ENCODE measurements at regions not wholly inside any gene's neighbourhood (a gene's known extent, or its start where the extent isn't known, plus 50 kb on each side); places are given as distances from the start of the nearest gene placed in this dataset.

DNA sequence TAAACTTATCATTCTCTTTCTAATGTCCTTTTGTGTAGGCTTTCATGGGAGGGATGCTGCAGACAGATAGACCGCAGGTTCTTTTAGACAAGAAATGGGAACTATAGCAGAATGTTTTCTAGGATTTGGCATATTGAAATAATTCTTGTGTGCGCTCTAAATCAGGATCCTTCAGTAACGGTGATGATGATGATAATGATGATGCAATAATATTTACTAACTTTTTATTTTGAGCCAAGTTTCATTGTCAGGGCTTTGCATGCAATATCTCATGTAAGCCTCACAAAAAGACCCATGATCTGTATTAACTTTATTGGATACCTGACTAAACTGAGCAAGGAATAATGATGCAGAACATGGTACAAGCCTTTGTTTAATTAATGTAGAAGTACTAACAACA is 280.1 kb downstream of the HAO1 start:
- TF ChIP-seq EP300 (IDR thresholded peaks at IDR 0.05; ENCODE audit: low read depth) (no peak), POLR2A (IDR thresholded peaks at IDR 0.05) (no peak), POLR2AphosphoS5 (IDR thresholded peaks at IDR 0.05) (no peak)
- TF ChIP-seq, protein P1, sequence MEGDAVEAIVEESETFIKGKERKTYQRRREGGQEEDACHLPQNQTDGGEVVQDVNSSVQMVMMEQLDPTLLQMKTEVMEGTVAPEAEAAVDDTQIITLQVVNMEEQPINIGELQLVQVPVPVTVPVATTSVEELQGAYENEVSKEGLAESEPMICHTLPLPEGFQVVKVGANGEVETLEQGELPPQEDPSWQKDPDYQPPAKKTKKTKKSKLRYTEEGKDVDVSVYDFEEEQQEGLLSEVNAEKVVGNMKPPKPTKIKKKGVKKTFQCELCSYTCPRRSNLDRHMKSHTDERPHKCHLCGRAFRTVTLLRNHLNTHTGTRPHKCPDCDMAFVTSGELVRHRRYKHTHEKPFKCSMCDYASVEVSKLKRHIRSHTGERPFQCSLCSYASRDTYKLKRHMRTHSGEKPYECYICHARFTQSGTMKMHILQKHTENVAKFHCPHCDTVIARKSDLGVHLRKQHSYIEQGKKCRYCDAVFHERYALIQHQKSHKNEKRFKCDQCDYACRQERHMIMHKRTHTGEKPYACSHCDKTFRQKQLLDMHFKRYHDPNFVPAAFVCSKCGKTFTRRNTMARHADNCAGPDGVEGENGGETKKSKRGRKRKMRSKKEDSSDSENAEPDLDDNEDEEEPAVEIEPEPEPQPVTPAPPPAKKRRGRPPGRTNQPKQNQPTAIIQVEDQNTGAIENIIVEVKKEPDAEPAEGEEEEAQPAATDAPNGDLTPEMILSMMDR (IDR thresholded peaks at IDR 0.05), result no peak
- H3K9me3 ChIP-seq, result no peaks in the 10 kb centered on the region
- H3K4me1 ChIP-seq, result no peaks in the 10 kb centered on the region
- no peak overlapping the region for H3K27ac ChIP-seq
- no peak overlapping the region for H3K4me3 ChIP-seq
- 84 to 90% methylated on average over 3 of the region's 3 CpGs for WGBS, 2 donors (ENCODE audit: low coverage in 1 of 2)
- no peak for DNase-seq
- intact Hi-C loops (cut with DNase I; ENCODE audit: low total_unique reads), result no loop called here
- in situ Hi-C loops (cut with MboI; ENCODE audit: low pct_ligation_motif_present in 1 of 4, low pct_unique_long_range_greater_than_20kb in 1 of 4, low sequenced_read_pairs in 3 of 4), result no loop called here
- no peaks in the 10 kb centered on the region for H3K36me3 ChIP-seq
- H3K27me3 ChIP-seq, result no peaks in the 10 kb centered on the region

DNA sequence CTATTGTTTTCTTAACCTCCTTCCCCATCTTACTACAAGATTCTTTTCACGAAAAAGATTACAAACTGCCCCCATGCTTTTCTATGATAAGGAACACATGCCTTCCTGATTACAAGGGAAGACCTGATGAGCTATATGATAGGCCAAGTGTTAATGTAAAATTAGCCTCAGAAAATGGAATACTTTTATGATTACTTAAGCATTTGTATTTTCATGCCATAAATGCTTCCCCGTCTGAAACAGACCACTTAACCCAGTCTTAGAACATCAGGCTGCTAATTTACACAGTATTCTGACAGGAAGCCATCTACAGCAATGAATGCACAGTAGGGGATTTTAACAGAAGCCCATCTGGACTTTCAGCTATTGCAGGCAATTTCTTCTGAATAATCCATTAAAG is 274.9 kb downstream of the HAO1 start:
- in situ Hi-C loops (cut with MboI; ENCODE audit: low pct_ligation_motif_present in 1 of 4, low pct_unique_long_range_greater_than_20kb in 1 of 4, low sequenced_read_pairs in 3 of 4), result no loop called here
- no peak for DNase-seq
- Histone ChIP-seq H3K27me3 (no peaks in the 10 kb centered on the region), H3K27ac (no peak overlapping the region), H3K36me3 (no peaks in the 10 kb centered on the region), H3K4me1 (no peaks in the 10 kb centered on the region), H3K4me3 (no peak overlapping the region), H3K9me3 (no peaks in the 10 kb centered on the region)
- 31 to 37% methylated on average over 2 of the region's 2 CpGs for WGBS, 2 donors (ENCODE audit: low coverage in 1 of 2)
- TF ChIP-seq POLR2AphosphoS5 (IDR thresholded peaks at IDR 0.05), result no peak
- no peak for TF ChIP-seq POLR2A (IDR thresholded peaks at IDR 0.05)
- TF ChIP-seq, protein P1 (IDR thresholded peaks at IDR 0.05), result no peak
- intact Hi-C loops (cut with DNase I; ENCODE audit: low total_unique reads), result no loop called here

DNA sequence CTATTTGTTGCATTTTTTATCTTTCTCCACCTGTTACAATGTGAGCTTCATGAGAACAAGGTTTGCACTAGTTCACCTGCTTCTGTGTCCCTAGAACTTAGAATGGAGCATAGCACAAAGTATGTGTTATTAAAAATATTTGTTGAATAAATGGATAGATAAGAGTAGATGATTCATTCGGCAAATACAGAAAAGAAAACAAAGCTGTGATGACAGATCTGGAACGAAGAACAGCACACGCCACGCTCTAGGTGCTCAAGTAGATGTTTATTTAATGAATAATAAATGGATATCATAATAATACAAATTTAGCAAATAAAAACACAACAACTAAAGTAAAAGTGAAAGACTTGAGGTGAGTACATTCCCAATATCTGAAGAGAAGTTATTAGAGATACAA is 273.1 kb downstream of the HAO1 start:
- no peak overlapping the region for H3K27ac ChIP-seq
- H3K9me3 ChIP-seq, result no peaks in the 10 kb centered on the region
- DNase-seq, result no peak
- in situ Hi-C loops (cut with MboI; ENCODE audit: low pct_ligation_motif_present in 1 of 4, low pct_unique_long_range_greater_than_20kb in 1 of 4, low sequenced_read_pairs in 3 of 4), result no loop called here
- no peaks in the 10 kb centered on the region for H3K4me1 ChIP-seq
- H3K36me3 ChIP-seq, result no peaks in the 10 kb centered on the region
- no peaks in the 10 kb centered on the region for H3K27me3 ChIP-seq
- 67% methylated on average over 4 of the region's 4 CpGs for WGBS, 2 donors (ENCODE audit: low coverage in 1 of 2)
- H3K4me3 ChIP-seq, result no peak overlapping the region
- TF ChIP-seq, protein P1 (IDR thresholded peaks at IDR 0.05), result no peak
- no peak for TF ChIP-seq POLR2A (IDR thresholded peaks at IDR 0.05)
- TF ChIP-seq EP300 (IDR thresholded peaks at IDR 0.05; ENCODE audit: low read depth), result no peak
- no peak for TF ChIP-seq POLR2AphosphoS5 (IDR thresholded peaks at IDR 0.05)
- intact Hi-C loops (cut with DNase I; ENCODE audit: low total_unique reads), result no loop called here

DNA sequence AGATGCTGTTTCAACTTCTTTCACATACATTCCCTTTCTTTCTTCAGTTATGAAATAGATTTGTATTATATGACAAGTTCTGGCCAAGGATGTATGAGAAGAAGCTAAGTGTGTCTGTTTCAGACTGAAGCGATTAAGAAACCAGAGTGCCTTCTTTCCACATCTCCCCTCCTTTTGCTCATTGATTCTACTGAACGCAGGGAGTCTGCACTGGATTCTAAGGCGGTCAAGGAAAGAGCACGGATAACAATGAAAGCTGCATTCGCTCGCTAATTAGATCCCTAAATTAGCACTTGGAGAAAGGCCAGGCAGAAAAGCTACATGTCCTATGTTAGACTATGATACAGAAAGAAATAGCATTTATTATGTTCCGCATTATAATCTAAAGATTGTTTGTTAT is 267.7 kb downstream of the HAO1 start:
- H3K27ac ChIP-seq, result no peak overlapping the region
- H3K4me1 ChIP-seq, result no peaks in the 10 kb centered on the region
- TF ChIP-seq EP300 (IDR thresholded peaks at IDR 0.05; ENCODE audit: low read depth) (no peak), POLR2AphosphoS5 (IDR thresholded peaks at IDR 0.05) (no peak), POLR2A (IDR thresholded peaks at IDR 0.05) (no peak)
- TF ChIP-seq, protein P1 (IDR thresholded peaks at IDR 0.05), result no peak
- 75 to 93% methylated on average over 7 of the region's 7 CpGs for WGBS, 2 donors (ENCODE audit: low coverage in 1 of 2)
- no peaks in the 10 kb centered on the region for H3K27me3 ChIP-seq
- no peak overlapping the region for H3K4me3 ChIP-seq
- no peaks in the 10 kb centered on the region for H3K36me3 ChIP-seq
- no peaks in the 10 kb centered on the region for H3K9me3 ChIP-seq
- intact Hi-C loops (cut with DNase I; ENCODE audit: low total_unique reads) (no loop called here), in situ Hi-C loops (cut with MboI; ENCODE audit: low pct_ligation_motif_present in 1 of 4, low pct_unique_long_range_greater_than_20kb in 1 of 4, low sequenced_read_pairs in 3 of 4) (no loop called here)
- no peak for DNase-seq

All from transverse colon (tissue), 4 donors.